ENCODE measurements at regions not wholly inside any gene's neighbourhood (a gene's known extent, or its start where the extent isn't known, plus 50 kb on each side); places are given as distances from the start of the nearest gene placed in this dataset.

DNA sequence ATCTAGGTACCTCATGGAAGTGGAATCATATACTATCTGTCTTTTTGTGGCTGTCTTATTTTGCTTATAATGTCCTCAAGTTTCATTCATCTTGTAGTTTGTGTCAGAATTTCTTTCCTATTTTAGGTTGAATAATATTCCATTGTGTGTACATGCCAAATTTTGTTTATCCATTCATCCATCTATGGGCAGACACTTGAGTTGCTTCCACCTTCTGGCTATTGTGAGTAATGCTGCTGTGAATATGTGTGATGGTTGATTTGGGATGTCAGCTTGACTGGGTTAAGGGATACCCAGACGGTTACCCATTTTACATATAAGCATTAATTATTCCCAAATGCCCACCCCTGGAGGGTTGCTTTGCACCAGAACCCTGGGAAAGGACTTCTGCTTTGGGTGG, 477.5 kb downstream of the PTPRU start:
- H3K36me3 ChIP-seq: no peaks in the 10 kb centered on the region
- H3K27me3 ChIP-seq: no peaks in the 10 kb centered on the region
- no peak overlapping the region for H3K4me3 ChIP-seq
- intact Hi-C loops (cut with DNase I; ENCODE audit: low total_unique reads): no loop called here
- no peaks in the 10 kb centered on the region for H3K4me1 ChIP-seq
- no peaks in the 10 kb centered on the region for H3K9me3 ChIP-seq
- no peak for DNase-seq (ENCODE audit: low spot score in 2 of 2)
- H3K27ac ChIP-seq: no peak overlapping the region
- TF ChIP-seq POLR2AphosphoS5 (IDR thresholded peaks at IDR 0.05): no peak
- no peak for TF ChIP-seq CTCF (IDR thresholded peaks at IDR 0.05)
- TF ChIP-seq POLR2A (IDR thresholded peaks at IDR 0.05): no peak

GRCh38 chr1:29712801-29713200, 476.5 kb downstream of the PTPRU start:
- no peaks in the 10 kb centered on the region for H3K9me3 ChIP-seq
- intact Hi-C loops (cut with DNase I; ENCODE audit: low total_unique reads): no loop called here

DNA sequence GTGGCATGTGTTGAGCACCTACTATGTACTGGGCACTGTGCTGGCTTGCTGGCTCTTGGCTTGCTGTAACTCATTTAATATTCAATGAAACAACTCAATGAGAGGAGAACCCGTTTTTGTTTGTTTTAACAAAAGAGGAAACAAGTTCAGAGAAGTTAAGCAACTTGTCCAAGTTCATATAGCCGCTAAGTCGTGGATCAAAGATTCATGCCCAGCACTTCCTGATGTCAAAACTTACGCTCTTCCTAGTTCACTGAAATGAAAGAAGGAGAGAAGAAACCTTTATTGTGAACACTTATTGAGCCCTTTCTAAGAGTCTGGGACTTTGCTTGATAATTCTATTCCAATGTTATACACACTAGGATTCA, 475.9 kb downstream of the PTPRU start:
- Histone ChIP-seq H3K27me3 (no peaks in the 10 kb centered on the region), H3K4me1 (no peaks in the 10 kb centered on the region), H3K4me3 (no peak overlapping the region), H3K36me3 (no peaks in the 10 kb centered on the region), H3K27ac (no peak overlapping the region), H3K9me3 (no peaks in the 10 kb centered on the region)
- DNase-seq (ENCODE audit: low spot score in 2 of 2): no peak
- no peak for TF ChIP-seq CTCF (IDR thresholded peaks at IDR 0.05)
- TF ChIP-seq POLR2AphosphoS5 (IDR thresholded peaks at IDR 0.05): no peak
- TF ChIP-seq POLR2A (IDR thresholded peaks at IDR 0.05): no peak
- intact Hi-C loops (cut with DNase I; ENCODE audit: low total_unique reads): no loop called here

More at GRCh38 chr1:29712801-29713200, 476.5 kb downstream of the PTPRU start:
- no peak overlapping the region for H3K4me3 ChIP-seq
- H3K36me3 ChIP-seq: no peaks in the 10 kb centered on the region
- no peaks in the 10 kb centered on the region for H3K27me3 ChIP-seq
- DNase-seq (ENCODE audit: low spot score in 2 of 2): no peak
- H3K4me1 ChIP-seq: no peaks in the 10 kb centered on the region
- no peak overlapping the region for H3K27ac ChIP-seq
- TF ChIP-seq POLR2AphosphoS5 (IDR thresholded peaks at IDR 0.05): no peak

GRCh38 chr1:29711582-29712283, 475.4 kb downstream of the PTPRU start:
- Histone ChIP-seq H3K27me3 (peaks cover 0 to 4% of the 10 kb centered on the region in 2 donors), H3K9me3 (no peaks in the 10 kb centered on the region), H3K4me3 (no peak overlapping the region), H3K4me1 (no peaks in the 10 kb centered on the region), H3K36me3 (no peaks in the 10 kb centered on the region), H3K27ac (no peak overlapping the region)
- TF ChIP-seq POLR2A (IDR thresholded peaks at IDR 0.05) (no peak), POLR2AphosphoS5 (IDR thresholded peaks at IDR 0.05) (no peak), CTCF (IDR thresholded peaks at IDR 0.05) (no peak)
- no peak for DNase-seq (ENCODE audit: low spot score in 2 of 2)
- intact Hi-C loops (cut with DNase I; ENCODE audit: low total_unique reads): no loop called here

GRCh38 chr1:29709704-29710280, 473.5 kb downstream of the PTPRU start:
- Histone ChIP-seq H3K27ac (peak overlapping the region; percentile 41 to 48), H3K9me3 (no peaks in the 10 kb centered on the region), H3K4me1 (no peaks in the 10 kb centered on the region), H3K27me3 (peaks cover 5 to 10% of the 10 kb centered on the region in 2 donors), H3K4me3 (no peak overlapping the region), H3K36me3 (no peaks in the 10 kb centered on the region)
- intact Hi-C loops (cut with DNase I; ENCODE audit: low total_unique reads): no loop called here
- DNase-seq (ENCODE audit: low spot score in 2 of 2): peak in 1 of 2 donors; percentile 61
- TF ChIP-seq CTCF (IDR thresholded peaks at IDR 0.05) (no peak), POLR2AphosphoS5 (IDR thresholded peaks at IDR 0.05) (no peak), POLR2A (IDR thresholded peaks at IDR 0.05) (no peak)
